Vagina (tissue), 2 donors: ENCODE measurements at regions not wholly inside any gene's neighbourhood (a gene's known extent, or its start where the extent isn't known, plus 50 kb on each side); places are given as distances from the start of the nearest gene placed in this dataset.

Experiments used
- DNase-seq, 2 donors: peaks; one replicate each; pipeline ENCODE4 v3.0.0-alpha.2; 2017; ENCODE audit errors: extremely low spot score in 2 of 2
- H3K27ac ChIP-seq: fragments of 200-600 bp; sonication (generic); one replicate; pipeline ENCODE4 v1.5.1; 2019
- H3K27me3 ChIP-seq: fragments of 200-600 bp; sonication (generic); one replicate; pipeline ENCODE4 v1.5.1; 2019
- H3K36me3 ChIP-seq, 2 donors: fragments of 200-600 bp; sonication (generic); one replicate each; pipeline ENCODE4 v1.5.1; 2017 to 2019
- H3K4me1 ChIP-seq: fragments of 200-600 bp; sonication (generic); one replicate; pipeline ENCODE4 v1.5.1; 2019
- H3K4me3 ChIP-seq, 2 donors: fragments of 200-600 bp; sonication (generic); 1 replicate in 1 of 2; 2 replicates in 1 of 2; pipeline ENCODE4 v1.5.1; 2016 to 2019
- H3K9me3 ChIP-seq: fragments of 200-600 bp; sonication (generic); one replicate; pipeline ENCODE4 v1.5.1; 2019
- CTCF ChIP-seq, 3 experiments: fragments of 450-650 bp in 2 of 3; fragments of 200-600 bp in 1 of 3; sonication (generic) in 1 of 3; IDR thresholded peaks; one replicate each; pipeline ENCODE4 v1.5.1; 2017 to 2019; ENCODE audit warnings: antibody characterized with exemption in 3 of 3, mild to moderate bottlenecking in 2 of 3, moderate library complexity in 2 of 3
- POLR2A ChIP-seq, 2 donors: fragments of 450-650 bp; IDR thresholded peaks; one replicate each; pipeline ENCODE4 v1.6.1; 2017; ENCODE audit warnings: antibody characterized with exemption in 2 of 2, mild to moderate bottlenecking in 2 of 2, moderate library complexity in 2 of 2
- POLR2AphosphoS5 ChIP-seq, 2 donors: sonication (generic); formaldehyde crosslinking; IDR thresholded peaks; one replicate each; pipeline ENCODE4 v1.9.0; 2017; ENCODE audit warnings: antibody characterized with exemption in 2 of 2, mild to moderate bottlenecking in 2 of 2, low read depth in 1 of 2; ENCODE audit not compliant: insufficient read depth in 1 of 2
- intact Hi-C: fragments of 100-400 bp; cut with DNase I; formaldehyde crosslinking; loops from one replicate; pipeline ENCODE4 v1.15.1; 2023

GRCh38 chr15:77742127-77742526 lies 109.4 kb upstream of the LINGO1 start:
- no peaks in the 10 kb centered on the region for H3K4me1 ChIP-seq
- no peaks in the 10 kb centered on the region for H3K36me3 ChIP-seq
- TF ChIP-seq CTCF (IDR thresholded peaks at IDR 0.05), result no peak
- TF ChIP-seq POLR2AphosphoS5 (IDR thresholded peaks at IDR 0.05; ENCODE audit: insufficient read depth in 1 of 2, low read depth in 1 of 2), result no peak
- no peak for TF ChIP-seq POLR2A (IDR thresholded peaks at IDR 0.05)
- DNase-seq, result no peak
- H3K27me3 ChIP-seq, result no peaks in the 10 kb centered on the region
- H3K27ac ChIP-seq, result no peak overlapping the region
- intact Hi-C loops, result no loop called here
- H3K9me3 ChIP-seq, result no peaks in the 10 kb centered on the region
- H3K4me3 ChIP-seq, result no peak overlapping the region

- no peak for TF ChIP-seq POLR2A (IDR thresholded peaks at IDR 0.05)
- no peak for TF ChIP-seq POLR2AphosphoS5 (IDR thresholded peaks at IDR 0.05; ENCODE audit: insufficient read depth in 1 of 2, low read depth in 1 of 2)
- no peak for TF ChIP-seq CTCF (IDR thresholded peaks at IDR 0.05)
- intact Hi-C loops, result no loop called here
These were observed 108.4 kb upstream of the LINGO1 start for GRCh38 chr15:77741106-77741505.

GRCh38 chr15:77739591-77740378 lies 107.1 kb upstream of the LINGO1 start:
- TF ChIP-seq POLR2A (IDR thresholded peaks at IDR 0.05), result no peak
- no peak for TF ChIP-seq CTCF (IDR thresholded peaks at IDR 0.05)
- TF ChIP-seq POLR2AphosphoS5 (IDR thresholded peaks at IDR 0.05; ENCODE audit: insufficient read depth in 1 of 2, low read depth in 1 of 2), result no peak
- H3K4me1 ChIP-seq, result no peaks in the 10 kb centered on the region
- H3K27ac ChIP-seq, result no peak overlapping the region
- DNase-seq, result no peak
- no peaks in the 10 kb centered on the region for H3K9me3 ChIP-seq
- no peaks in the 10 kb centered on the region for H3K36me3 ChIP-seq
- intact Hi-C loops, result no loop called here
- H3K27me3 ChIP-seq, result no peaks in the 10 kb centered on the region
- no peak overlapping the region for H3K4me3 ChIP-seq

More at GRCh38 chr15:77741106-77741505, 108.4 kb upstream of the LINGO1 start:
- Histone ChIP-seq H3K9me3 (no peaks in the 10 kb centered on the region), H3K27me3 (no peaks in the 10 kb centered on the region), H3K27ac (no peak overlapping the region), H3K4me3 (no peak overlapping the region), H3K4me1 (no peaks in the 10 kb centered on the region), H3K36me3 (no peaks in the 10 kb centered on the region)
- no peak for DNase-seq

GRCh38 chr15:77738441-77739302 lies 106.0 kb upstream of the LINGO1 start:
- TF ChIP-seq POLR2AphosphoS5 (IDR thresholded peaks at IDR 0.05; ENCODE audit: insufficient read depth in 1 of 2, low read depth in 1 of 2) (no peak), CTCF (IDR thresholded peaks at IDR 0.05) (no peak)
- H3K9me3 ChIP-seq, result no peaks in the 10 kb centered on the region
- intact Hi-C loops, result no loop called here
- H3K4me3 ChIP-seq, result no peak overlapping the region
- no peaks in the 10 kb centered on the region for H3K36me3 ChIP-seq
- DNase-seq, result no peak
- no peak overlapping the region for H3K27ac ChIP-seq
- no peaks in the 10 kb centered on the region for H3K27me3 ChIP-seq
- no peaks in the 10 kb centered on the region for H3K4me1 ChIP-seq

GRCh38 chr15:77738038-77738370 lies 105.3 kb upstream of the LINGO1 start:
- no peak for TF ChIP-seq POLR2A (IDR thresholded peaks at IDR 0.05)
- no peak for TF ChIP-seq POLR2AphosphoS5 (IDR thresholded peaks at IDR 0.05; ENCODE audit: insufficient read depth in 1 of 2, low read depth in 1 of 2)
- TF ChIP-seq CTCF (IDR thresholded peaks at IDR 0.05), result no peak
- intact Hi-C loops, result no loop called here
- no peak for DNase-seq
- H3K4me1 ChIP-seq, result no peaks in the 10 kb centered on the region
- H3K4me3 ChIP-seq, result no peak overlapping the region
- no peaks in the 10 kb centered on the region for H3K27me3 ChIP-seq
- no peaks in the 10 kb centered on the region for H3K36me3 ChIP-seq
- H3K9me3 ChIP-seq, result no peaks in the 10 kb centered on the region
- H3K27ac ChIP-seq, result no peak overlapping the region
